CD4-positive, alpha-beta T cell treated with Interleukin-12 subunit alpha and Interleukin-12 subunit beta, for 1 hour (primary cell): ENCODE measurements at regions not wholly inside any gene's neighbourhood (a gene's known extent, or its start where the extent isn't known, plus 50 kb on each side); places are given as distances from the start of the nearest gene placed in this dataset.
"Not testable (repeated sequence)": the region's sequence is repeated elsewhere in the genome, so short reads cannot be mapped to it uniquely, and the experiment has no call there.

Experiments used
- DNase-seq: peaks from one replicate; pipeline ENCODE4 v3.0.0-alpha.2; 2020

- no peak for DNase-seq
These were observed 805.5 kb upstream of the KIF2B start for GRCh38 chr17:53017227-53017626.

GRCh38 chr17:53016085-53016484 is 806.6 kb upstream of the KIF2B start:
- DNase-seq, result no peak

GRCh38 chr17:53012364-53012763 is 810.4 kb upstream of the KIF2B start:
- no peak for DNase-seq

DNA sequence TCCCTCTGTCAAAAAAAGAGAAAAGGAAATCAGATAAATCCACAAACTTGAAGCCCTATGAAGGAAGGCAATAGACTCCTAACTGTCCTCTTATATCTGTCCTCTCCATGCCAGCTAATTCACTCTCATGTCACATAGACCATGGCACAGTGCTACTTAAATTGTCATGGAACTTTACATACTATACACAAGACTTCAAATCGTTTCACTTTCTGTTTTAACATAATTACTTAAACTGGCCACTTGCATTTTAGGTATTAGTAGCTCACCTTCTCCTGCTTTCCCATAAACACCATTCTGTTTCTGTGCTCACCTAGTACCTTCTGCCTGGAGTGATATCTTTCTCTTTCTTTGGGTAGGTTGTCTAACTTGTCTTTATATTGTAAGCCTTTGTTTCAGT is 816.7 kb upstream of the KIF2B start:
- no peak for DNase-seq

- DNase-seq, result no peak
These were observed 817.8 kb upstream of the KIF2B start for GRCh38 chr17:53004902-53005301.

- no peak for DNase-seq
These were observed 826.8 kb upstream of the KIF2B start for GRCh38 chr17:52995881-52996280.

DNA sequence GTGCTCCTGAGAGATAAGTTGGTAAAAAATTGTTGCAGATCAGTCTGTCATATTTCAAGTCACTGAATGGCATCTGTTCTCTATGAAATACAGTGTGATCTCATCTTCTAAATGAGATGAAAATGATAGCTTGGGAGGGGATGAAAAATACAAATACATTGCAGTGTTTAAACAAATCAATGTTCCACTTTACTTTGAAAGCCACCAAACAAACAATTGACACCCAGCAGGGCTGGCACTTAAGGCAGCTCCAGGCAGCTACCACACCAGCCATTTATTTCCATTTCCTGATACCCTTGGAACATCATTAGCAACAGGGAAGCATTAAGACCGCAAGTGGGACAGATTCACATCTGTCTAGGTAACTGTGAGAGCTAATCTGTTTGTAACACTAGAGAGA is 827.6 kb upstream of the KIF2B start:
- no peak for DNase-seq

- DNase-seq, result no peak
These were observed 827.6 kb upstream of the CA10 start for GRCh38 chr17:52986056-52986662.

- DNase-seq, result no peak
These were observed 823.8 kb upstream of the CA10 start for GRCh38 chr17:52982331-52982730.

DNA sequence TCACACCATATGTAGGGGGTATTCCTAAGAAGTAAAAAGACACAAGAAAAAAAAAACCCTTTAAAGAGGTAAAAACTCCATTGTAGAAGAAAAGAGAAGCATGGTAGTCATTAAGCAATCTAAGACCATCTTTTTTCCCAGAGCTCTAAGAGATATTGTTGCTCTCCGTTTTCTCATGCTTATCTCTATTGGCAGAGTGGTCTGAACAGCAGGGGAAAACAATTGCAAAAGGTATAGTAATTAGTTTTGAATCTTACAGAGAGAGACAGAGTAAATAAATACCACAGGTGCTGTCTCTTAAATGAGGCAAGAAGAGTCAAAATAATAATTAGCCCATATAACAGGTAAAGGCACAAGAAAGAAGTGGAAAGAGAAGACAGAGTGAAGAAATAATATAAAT is 821.4 kb upstream of the CA10 start:
- no peak for DNase-seq

DNA sequence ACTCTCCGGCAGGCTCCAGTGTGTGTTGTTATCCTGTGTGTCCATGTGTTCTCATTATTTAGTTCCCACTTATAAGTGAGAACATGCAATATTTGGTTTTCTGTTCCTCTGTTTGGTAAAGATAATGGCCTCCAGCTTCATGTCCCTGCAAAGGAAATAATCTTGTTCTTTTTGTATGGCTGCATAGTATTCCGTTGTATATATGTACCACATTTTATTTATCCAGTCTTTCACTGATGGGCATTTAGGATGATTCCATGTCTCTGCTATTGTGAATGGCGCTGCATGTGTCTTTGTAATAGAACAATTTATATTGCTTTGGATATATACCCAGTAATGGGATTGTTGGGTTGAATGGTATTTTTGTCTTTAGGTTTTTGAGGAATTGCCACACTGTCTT is 807.3 kb upstream of the CA10 start:
- no peak for DNase-seq

DNA sequence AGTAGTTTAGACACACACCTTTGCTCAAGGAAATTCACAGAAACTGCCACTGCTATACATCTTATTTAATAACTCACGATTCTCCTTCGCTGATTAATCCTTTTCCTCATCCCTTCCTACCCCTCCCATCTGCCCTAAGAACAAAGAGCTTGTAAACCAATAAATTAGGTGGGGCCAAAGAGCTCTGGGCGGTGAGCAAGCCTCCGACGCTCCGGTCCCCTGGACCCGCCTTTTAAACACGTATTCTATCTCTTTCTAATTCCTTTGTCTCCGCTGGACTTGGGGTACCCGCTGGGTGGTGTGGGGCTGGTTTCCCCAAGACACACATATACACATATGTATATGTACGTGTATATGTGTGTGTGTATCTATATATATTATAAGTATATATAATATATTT is 803.2 kb upstream of the CA10 start:
- DNase-seq, result not testable (repeated sequence)

DNA sequence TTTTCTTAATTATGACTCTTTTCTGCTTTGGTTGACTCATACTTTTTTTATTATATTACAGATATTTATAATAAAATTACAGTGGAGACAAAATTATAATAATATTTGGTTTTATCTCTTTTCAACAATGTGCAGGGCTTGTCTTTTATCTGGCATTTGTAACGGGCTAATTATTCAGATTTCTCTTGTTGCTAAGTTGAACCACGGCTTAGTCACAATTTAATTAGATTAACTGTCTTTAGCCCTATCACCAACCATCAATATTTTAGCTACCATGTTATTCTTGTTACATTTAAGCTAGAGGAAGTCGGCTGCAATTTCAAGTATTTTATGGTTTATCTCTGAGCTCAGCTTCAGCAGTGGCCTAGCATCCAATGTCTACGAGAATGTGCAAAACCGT is 798.9 kb upstream of the CA10 start:
- DNase-seq, result no peak

- DNase-seq, result no peak
These were observed 788.9 kb upstream of the CA10 start for GRCh38 chr17:52947418-52947817.

- no peak for DNase-seq
These were observed 780.2 kb upstream of the CA10 start for GRCh38 chr17:52938623-52939230.

DNA sequence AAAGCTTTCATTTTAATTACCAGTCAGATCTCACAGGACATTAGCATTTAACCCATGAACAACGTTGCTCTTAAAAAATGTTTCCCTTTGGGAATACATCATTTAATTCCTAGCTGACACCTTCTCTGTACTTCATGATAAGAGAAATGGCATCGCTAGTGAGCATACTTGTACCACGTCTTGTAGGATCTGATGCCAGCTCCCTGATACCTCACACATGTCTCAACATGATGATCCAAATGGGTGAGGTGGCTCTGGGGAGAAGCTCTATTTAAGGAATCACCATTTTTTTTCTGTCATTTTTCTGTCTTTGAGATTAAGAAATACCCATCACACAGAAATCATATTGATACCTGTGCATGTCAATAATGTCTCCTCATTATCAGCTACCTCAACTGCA is 772.1 kb upstream of the CA10 start:
- no peak for DNase-seq

DNA sequence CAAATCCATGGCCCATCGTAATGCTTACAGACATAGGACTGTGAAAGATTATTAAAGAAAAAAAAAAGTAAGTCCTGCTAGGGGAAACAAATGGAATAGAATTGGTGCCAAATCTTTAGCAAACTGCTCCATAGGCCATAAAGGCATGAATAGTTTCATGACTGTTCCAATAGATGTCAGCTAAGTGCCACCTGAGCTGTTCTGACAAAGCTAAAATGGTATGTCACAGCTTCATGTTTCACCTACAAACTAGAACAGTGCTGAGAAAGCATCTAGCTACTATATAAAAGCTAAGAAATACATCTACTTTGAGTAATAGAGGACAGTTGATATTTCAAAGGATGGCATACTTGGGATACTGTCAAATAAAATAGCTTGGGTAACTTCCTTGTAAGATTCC is 771.6 kb upstream of the CA10 start:
- DNase-seq, result no peak

GRCh38 chr17:52923658-52924057 is 765.1 kb upstream of the CA10 start:
- DNase-seq, result no peak

- DNase-seq, result no peak
These were observed 740.7 kb upstream of the CA10 start for GRCh38 chr17:52899235-52899634.

- DNase-seq, result no peak
These were observed 736.8 kb upstream of the CA10 start for GRCh38 chr17:52895272-52895671.

- DNase-seq, result no peak
These were observed 733.8 kb upstream of the CA10 start for GRCh38 chr17:52892334-52892733.

DNA sequence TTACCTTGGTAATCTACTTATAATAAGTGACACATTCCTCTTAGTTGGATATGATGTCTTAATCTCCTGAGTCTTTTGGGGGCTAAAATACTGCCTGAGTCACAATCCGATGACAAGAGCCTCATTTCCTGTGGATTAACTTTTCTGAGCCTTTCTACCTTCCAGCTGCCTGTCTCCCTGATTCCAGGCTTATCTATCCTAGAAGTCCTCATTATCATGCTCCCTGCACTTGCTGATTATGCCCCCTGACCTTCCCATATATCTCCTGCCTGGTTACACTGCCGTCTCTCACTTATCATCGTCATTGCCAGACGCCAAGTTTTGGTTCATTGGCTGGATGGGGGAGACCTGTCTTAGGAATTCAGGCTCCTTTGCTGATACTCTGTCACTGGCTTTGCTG is 727.4 kb upstream of the CA10 start:
- DNase-seq, result no peak

DNA sequence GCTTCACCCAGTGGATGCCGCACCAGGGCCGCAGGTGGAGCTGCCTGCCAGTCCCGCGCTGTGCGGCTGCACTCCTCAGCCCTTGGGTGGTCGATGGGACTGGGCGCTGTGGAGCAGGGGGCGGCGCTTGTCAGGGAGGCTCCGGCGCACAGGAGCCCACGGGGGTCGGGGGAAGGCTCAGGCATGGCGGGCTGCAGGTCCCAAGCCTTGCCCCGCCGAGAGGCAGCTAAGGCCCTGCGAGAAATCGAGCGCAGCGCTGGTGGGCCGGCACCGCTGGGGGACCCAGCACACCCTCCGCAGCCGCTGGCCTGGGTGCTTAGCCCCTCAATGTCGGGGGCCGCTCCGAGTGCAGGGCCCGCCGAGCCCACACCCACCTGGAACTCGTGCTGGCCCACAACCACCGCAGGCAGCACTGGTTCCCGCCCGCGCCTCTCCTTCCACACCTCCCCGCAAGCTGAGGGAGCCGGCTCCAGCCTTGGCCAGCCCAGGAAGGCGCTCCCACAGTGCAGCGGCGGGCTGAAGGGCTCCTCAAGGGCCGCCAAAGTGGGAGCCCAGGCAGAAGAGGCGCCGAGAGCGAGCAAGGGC is 725.5 kb upstream of the CA10 start:
- DNase-seq, result not testable (repeated sequence)

DNA sequence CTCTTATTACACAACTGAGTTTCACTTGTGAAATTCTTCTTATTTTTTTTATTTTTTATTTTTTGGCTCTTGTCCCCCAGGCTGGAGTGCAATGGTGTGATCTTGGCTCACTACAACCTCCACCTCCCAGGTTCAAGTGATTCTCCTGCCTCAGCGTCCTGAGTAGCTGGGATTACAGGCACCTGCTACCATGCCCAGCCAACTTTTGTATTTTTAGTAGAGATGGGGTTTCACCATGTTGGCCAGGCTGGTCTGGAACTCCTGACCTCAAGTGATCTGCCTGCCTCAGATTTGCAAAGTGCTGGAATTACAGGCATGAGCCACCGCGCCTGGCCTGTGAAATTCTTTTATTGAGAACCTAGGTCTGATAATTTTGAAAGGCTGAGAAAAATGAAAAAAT is 688.3 kb upstream of the CA10 start:
- DNase-seq, result not testable (repeated sequence)

DNA sequence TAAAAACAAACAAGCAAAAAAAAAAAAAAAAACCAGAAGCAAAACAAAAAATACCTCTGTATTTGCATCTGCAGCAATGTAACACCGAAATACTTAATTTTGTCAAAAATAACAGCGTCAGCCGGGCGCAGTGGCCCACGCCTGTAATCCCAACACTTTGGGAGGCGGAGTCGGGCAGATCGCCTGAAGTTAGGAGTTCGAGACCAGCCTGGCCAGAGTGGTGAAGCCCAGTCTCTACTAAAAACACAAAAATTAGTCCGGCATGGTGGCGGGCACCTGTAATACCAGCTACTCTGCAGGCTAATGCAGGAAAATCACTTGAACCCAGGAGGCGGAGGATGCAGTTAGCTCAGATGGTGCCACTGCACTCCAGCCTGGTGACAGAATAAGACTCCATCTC is 683.5 kb upstream of the CA10 start:
- DNase-seq, result no peak
